GM20000 (cell line): ENCODE measurements at regions not wholly inside any gene's neighbourhood (a gene's known extent, or its start where the extent isn't known, plus 50 kb on each side); places are given as distances from the start of the nearest gene placed in this dataset.

Experiments used
- DNase-seq: peaks from one replicate; pipeline ENCODE4 v3.0.0; 2012; ENCODE audit warnings: low spot score
- CTCF ChIP-seq: IDR thresholded peaks from 2 replicates; pipeline ENCODE4 v1.5.1; 2012; ENCODE audit warnings: mild to moderate bottlenecking, control low read depth; ENCODE audit errors: extremely low read depth, missing control alignments

DNA sequence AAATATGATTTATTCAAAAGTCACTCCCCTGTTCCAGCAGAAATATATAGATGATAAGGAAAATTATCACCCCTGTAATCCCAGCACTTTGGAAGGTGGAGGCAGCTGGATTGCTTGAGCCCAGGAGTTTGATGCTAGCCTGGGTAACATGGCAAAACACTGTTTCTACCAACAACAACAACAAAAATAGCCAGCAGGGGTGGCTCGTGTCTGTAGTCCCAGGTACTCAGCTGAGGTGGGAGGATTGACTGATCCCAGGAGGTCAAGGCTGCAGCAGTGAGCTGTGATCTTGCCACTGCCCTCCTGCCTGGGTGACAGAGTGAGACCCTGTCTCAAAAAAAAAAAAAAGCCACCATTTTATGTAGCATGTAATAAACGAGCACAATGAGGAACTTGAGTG is 1546.5 kb downstream of the NCAM2 start:
- DNase-seq: no peak
- TF ChIP-seq CTCF: no peak

GRCh38 chr21:22552390-22552789 is 1554.2 kb downstream of the NCAM2 start:
- no peak for DNase-seq
- no peak for TF ChIP-seq CTCF

DNA sequence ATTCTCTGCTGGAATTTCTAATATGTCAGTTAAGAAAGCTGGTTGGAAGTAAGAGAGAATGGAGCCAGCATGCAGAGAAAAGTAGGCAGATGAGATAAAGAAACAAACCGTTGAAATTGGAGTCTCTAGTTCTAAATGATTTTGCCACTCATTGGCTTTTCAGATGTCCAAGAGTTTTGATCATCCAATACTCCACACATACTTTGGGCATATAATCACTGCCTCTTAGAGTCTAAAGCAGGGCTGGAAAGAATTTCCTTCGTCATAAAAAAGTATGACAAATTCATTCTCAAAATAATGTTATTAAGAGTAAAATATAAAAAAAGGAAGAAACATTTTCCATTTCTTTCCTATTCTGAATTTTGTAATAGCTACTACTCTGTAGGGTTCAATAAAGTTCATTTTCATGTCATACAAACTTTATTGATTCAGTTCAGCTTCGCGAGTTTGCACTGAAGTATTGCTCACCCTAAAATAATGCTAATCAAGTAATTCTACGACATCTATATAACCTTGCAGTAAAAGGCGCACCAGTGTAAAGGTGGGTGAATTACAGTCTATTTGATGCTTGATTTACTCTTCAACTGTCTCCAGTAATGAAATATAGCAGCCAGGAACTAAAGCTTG is 1556.6 kb downstream of the NCAM2 start:
- TF ChIP-seq CTCF: no peak
- no peak for DNase-seq

GRCh38 chr21:22556829-22557228 is 1558.6 kb downstream of the NCAM2 start:
- TF ChIP-seq CTCF: no peak
- DNase-seq: no peak

DNA sequence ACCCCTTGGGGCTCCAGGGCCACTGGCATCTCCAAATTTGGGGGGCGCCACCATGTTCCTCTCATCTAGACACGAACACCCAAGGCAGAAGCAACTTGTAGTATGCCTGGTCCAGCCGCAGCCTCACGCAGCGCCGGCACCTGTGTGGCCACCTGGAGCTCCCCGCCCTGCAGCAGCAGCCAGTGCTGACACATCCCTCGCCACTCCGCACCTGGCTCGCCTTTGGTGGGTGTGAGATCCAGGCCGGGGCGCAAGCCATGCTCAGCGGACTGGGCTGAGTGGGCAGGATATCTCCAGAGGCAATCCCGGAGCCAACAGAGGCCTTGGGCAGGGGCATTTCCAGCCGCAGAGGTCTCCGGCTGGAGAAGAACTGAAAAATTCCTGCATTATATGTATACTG is 1563.7 kb downstream of the NCAM2 start:
- TF ChIP-seq CTCF: no peak
- no peak for DNase-seq

DNA sequence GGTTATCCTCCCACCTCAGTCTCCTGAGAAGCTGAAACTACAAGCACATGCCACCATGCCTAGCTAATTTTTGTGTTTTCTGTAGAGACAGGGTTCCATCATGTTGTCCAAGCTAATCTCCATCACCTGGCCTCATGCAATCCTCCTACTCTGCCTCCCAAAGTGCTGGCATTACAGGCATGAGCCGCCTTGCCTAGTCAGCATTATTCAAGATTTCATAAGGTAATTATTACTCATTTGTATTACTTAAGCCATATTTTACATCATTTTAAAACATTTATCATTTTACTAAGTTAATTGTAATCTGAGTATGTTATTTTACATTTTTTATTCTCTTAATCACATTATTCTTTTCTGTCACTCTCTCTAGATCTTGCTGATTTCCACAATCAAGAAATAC is 1575.6 kb downstream of the NCAM2 start:
- DNase-seq: no peak
- no peak for TF ChIP-seq CTCF

DNA sequence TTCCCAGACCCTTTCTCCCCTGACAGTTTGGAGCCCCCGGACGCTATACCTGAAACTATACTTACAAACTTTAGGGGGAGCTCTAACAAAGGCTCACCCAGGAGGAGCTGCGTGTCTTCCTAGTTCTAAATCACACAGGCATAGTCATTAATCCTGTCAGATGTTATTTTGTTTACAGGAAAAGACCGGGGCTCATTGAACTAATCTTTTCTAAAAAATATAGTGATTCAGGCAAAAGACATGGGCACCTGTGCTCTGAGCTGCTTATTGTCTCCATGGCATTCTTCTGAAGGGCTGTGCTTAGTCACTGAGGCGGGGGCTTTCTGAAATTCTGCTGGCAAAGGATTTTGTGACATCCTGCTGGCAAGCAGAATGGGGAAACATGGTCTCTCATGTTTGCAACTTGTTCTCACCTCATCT is 1577.0 kb downstream of the NCAM2 start:
- no peak for TF ChIP-seq CTCF
- no peak for DNase-seq

DNA sequence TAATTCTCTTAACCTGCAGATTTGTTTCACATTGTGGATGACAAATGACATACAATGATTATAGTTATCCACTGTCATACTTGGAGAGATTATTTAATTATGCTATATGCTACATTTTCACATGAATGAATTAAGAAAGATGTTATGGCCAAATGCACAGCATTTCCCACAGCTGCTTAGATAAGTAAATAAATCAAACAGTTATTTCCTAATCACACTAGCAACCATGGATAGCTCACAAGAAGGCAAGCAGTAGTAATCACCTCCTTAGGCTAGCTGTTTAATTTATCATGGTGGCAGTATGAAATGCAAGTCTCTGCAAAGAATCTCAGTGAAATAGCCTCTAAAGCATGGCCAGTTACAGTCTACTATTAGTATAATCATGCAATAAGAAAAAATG is 1581.5 kb downstream of the NCAM2 start:
- no peak for TF ChIP-seq CTCF

More for the DNA sequence above, 1581.5 kb downstream of the NCAM2 start:
- no peak for DNase-seq
